H9 (cell line): ENCODE measurements at regions not wholly inside any gene's neighbourhood (a gene's known extent, or its start where the extent isn't known, plus 50 kb on each side); places are given as distances from the start of the nearest gene placed in this dataset.

Source experiments
- DNase-seq: peaks from one replicate; pipeline ENCODE4 v3.0.0-alpha.2; 2017
- H2AFZ ChIP-seq: one replicate; pipeline ENCODE4 v1.6.1; 2013; ENCODE audit warnings: mild to moderate bottlenecking, low read length, control low read depth, moderate library complexity
- H2AK5ac ChIP-seq: 2 replicates; pipeline ENCODE4 v1.6.1; 2013; ENCODE audit warnings: low read length, control low read depth, mixed read lengths; ENCODE audit not compliant: insufficient read length
- H2BK120ac ChIP-seq: one replicate; pipeline ENCODE4 v1.6.1; 2013; ENCODE audit warnings: low read depth, mild to moderate bottlenecking, low read length, control low read depth, inconsistent platforms; ENCODE audit not compliant: poor library complexity, severe bottlenecking
- H2BK12ac ChIP-seq: 2 replicates; pipeline ENCODE4 v1.6.1; 2013; ENCODE audit warnings: low read length, control low read depth, mixed read lengths, low read depth; ENCODE audit not compliant: insufficient read length
- H2BK15ac ChIP-seq: 2 replicates; pipeline ENCODE4 v1.6.1; 2013; ENCODE audit warnings: low read depth, low read length, control low read depth
- H2BK20ac ChIP-seq: one replicate; pipeline ENCODE4 v1.6.1; 2013; ENCODE audit warnings: low read depth, mild to moderate bottlenecking, low read length, control low read depth, inconsistent platforms; ENCODE audit not compliant: poor library complexity, severe bottlenecking
- H2BK5ac ChIP-seq: 2 replicates; pipeline ENCODE4 v1.6.1; 2013; ENCODE audit warnings: low read length, control low read depth, mixed read lengths; ENCODE audit not compliant: insufficient read length
- H3K14ac ChIP-seq: 2 replicates; pipeline ENCODE4 v1.6.1; 2013; ENCODE audit warnings: low read length, control low read depth; ENCODE audit not compliant: insufficient read depth
- H3K18ac ChIP-seq: 2 replicates; pipeline ENCODE4 v1.6.1; 2013; ENCODE audit warnings: low read depth, mild to moderate bottlenecking, mixed read lengths, low read length, control low read depth; ENCODE audit not compliant: insufficient read length
- H3K23ac ChIP-seq: 2 replicates; pipeline ENCODE4 v1.6.1; 2013; ENCODE audit warnings: low read length, control low read depth, mixed read lengths, low read depth; ENCODE audit not compliant: insufficient read length
- H3K23me2 ChIP-seq: 2 replicates; pipeline ENCODE4 v1.6.1; 2013; ENCODE audit warnings: low read depth, mild to moderate bottlenecking, mixed read lengths, low read length, control low read depth; ENCODE audit not compliant: insufficient read length, poor library complexity, severe bottlenecking
- H3K27ac ChIP-seq: 2 replicates; pipeline ENCODE4 v1.5.1; 2013; ENCODE audit warnings: low read length, control low read depth, mixed read lengths, low read depth; ENCODE audit not compliant: insufficient read length
- H3K27me3 ChIP-seq: 2 replicates; pipeline ENCODE4 v1.6.1; 2013; ENCODE audit warnings: low read length, control low read depth, inconsistent platforms; ENCODE audit not compliant: insufficient read depth
- H3K4ac ChIP-seq: 2 replicates; pipeline ENCODE4 v1.6.1; 2013; ENCODE audit warnings: low read depth, mild to moderate bottlenecking, control low read depth, inconsistent platforms, low read length, moderate library complexity
- H3K4me1 ChIP-seq: 2 replicates; pipeline ENCODE4 v1.6.1; 2013; ENCODE audit warnings: low read length, control low read depth, inconsistent platforms; ENCODE audit not compliant: insufficient read depth
- H3K4me2 ChIP-seq: 2 replicates; pipeline ENCODE4 v1.6.1; 2013; ENCODE audit warnings: low read length, control low read depth, mixed read lengths; ENCODE audit not compliant: insufficient read length, insufficient read depth
- H3K56ac ChIP-seq: 2 replicates; pipeline ENCODE4 v1.6.1; 2013; ENCODE audit warnings: low read depth, mild to moderate bottlenecking, mixed read lengths, low read length, control low read depth; ENCODE audit not compliant: insufficient read length
- H3K79me1 ChIP-seq: 2 replicates; pipeline ENCODE4 v1.6.1; 2013; ENCODE audit warnings: low read depth, mild to moderate bottlenecking, moderate library complexity, low read length, control low read depth, inconsistent platforms; ENCODE audit not compliant: insufficient read depth, poor library complexity, severe bottlenecking
- H3K79me2 ChIP-seq: 2 replicates; pipeline ENCODE4 v1.6.1; 2013; ENCODE audit warnings: low read length, control low read depth, inconsistent platforms; ENCODE audit not compliant: insufficient read depth
- H3K9ac ChIP-seq: 2 replicates; pipeline ENCODE4 v1.6.1; 2013; ENCODE audit warnings: low read length, control low read depth, mixed read lengths; ENCODE audit not compliant: insufficient read length; ENCODE audit errors: extremely low read depth
- H3K9me3 ChIP-seq: one replicate; pipeline ENCODE4 v1.6.1; 2013; ENCODE audit warnings: low read depth, low read length, inconsistent platforms; ENCODE audit not compliant: control insufficient read depth
- H3T11ph ChIP-seq: one replicate; pipeline ENCODE4 v1.6.1; 2013; ENCODE audit warnings: mild to moderate bottlenecking, low read length, control low read depth, inconsistent platforms
- H4K20me1 ChIP-seq: one replicate; pipeline ENCODE4 v1.6.1; 2013; ENCODE audit not compliant: control insufficient read depth, insufficient read length, insufficient read depth
- H4K5ac ChIP-seq: 2 replicates; pipeline ENCODE4 v1.6.1; 2013; ENCODE audit warnings: low read depth, mild to moderate bottlenecking, mixed read lengths, low read length, control low read depth; ENCODE audit not compliant: insufficient read length
- H4K8ac ChIP-seq: replicated peaks from 2 replicates; pipeline ENCODE4 v1.6.1; 2013; ENCODE audit warnings: low read length, control low read depth, mixed read lengths, low read depth; ENCODE audit not compliant: insufficient read length
- H4K91ac ChIP-seq: 2 replicates; pipeline ENCODE4 v1.6.1; 2013; ENCODE audit warnings: low read depth, mild to moderate bottlenecking, moderate library complexity, mixed read lengths, low read length, control low read depth; ENCODE audit not compliant: insufficient read length
- H3K27ac Mint-ChIP-seq, 3 experiments: 2 replicates in 2 of 3; 3 replicates in 1 of 3; pipeline ENCODE4 v1.8.0; 2020 to 2021; ENCODE audit warnings: mixed read lengths in 3 of 3, mild to moderate bottlenecking in 1 of 3, moderate library complexity in 1 of 3
- H3K27me3 Mint-ChIP-seq: 2 replicates; pipeline ENCODE4 v1.8.0; 2021; ENCODE audit warnings: low read depth, mild to moderate bottlenecking, moderate library complexity, mixed read lengths
- H3K36me3 Mint-ChIP-seq, 3 experiments: 2 replicates in 2 of 3; 3 replicates in 1 of 3; pipeline ENCODE4 v1.8.0; 2020 to 2021; ENCODE audit warnings: low read depth in 3 of 3, mixed read lengths in 3 of 3; ENCODE audit not compliant: insufficient read depth in 1 of 3
- H3K4me1 Mint-ChIP-seq, 2 experiments: 2 replicates each; pipeline ENCODE4 v1.8.0; 2020; ENCODE audit warnings: mixed read lengths in 2 of 2
- H3K4me3 Mint-ChIP-seq, 2 experiments: 2 replicates in 1 of 2; 3 replicates in 1 of 2; pipeline ENCODE4 v1.8.0; 2020 to 2021; ENCODE audit warnings: mild to moderate bottlenecking in 2 of 2, mixed read lengths in 2 of 2, moderate library complexity in 1 of 2
- H3K9me3 Mint-ChIP-seq, 2 experiments: 2 replicates in 1 of 2; 3 replicates in 1 of 2; pipeline ENCODE4 v1.8.0; 2020; ENCODE audit warnings: mild to moderate bottlenecking in 2 of 2, mixed read lengths in 2 of 2, moderate library complexity in 1 of 2
- WGBS: extraction: QIAGEN DNeasy Blood & Tissue Kit; methylation state at CpG from one replicate; pipeline ENCODE4 v1.1.7; 2013; ENCODE audit warnings: missing lambda C conversion rate, low lambda C conversion rate, mixed read lengths; ENCODE audit not compliant: insufficient read length; ENCODE audit errors: extremely low coverage; 5-methylcytosine and 5-hydroxymethylcytosine counted together
- TF ChIP-seq, protein P1 (sequence below): fragments of 200-600 bp; sonication (generic); conservative IDR thresholded peaks from 3 replicates; pipeline ENCODE4 v1.8.0; 2021; ENCODE audit warnings: antibody characterized with exemption, mild to moderate bottlenecking

- Histone ChIP-seq H4K20me1 (no peaks in the 10 kb centered on the region), H4K5ac (no peak overlapping the region), H3K27me3 (no peaks in the 10 kb centered on the region; the same call in 1 of the 2 replicates), H3K18ac (no peak overlapping the region), H2BK15ac (no peak overlapping the region), H3K4ac (no peak overlapping the region), H2BK120ac (no peak overlapping the region), H3K4me1 (no peaks in the 10 kb centered on the region), H2BK5ac (no peak overlapping the region), H2AK5ac (no peak overlapping the region), H4K8ac (no peak overlapping the region), H3T11ph (no peak overlapping the region), H2BK20ac (no peak overlapping the region), H3K9me3 (no peaks in the 10 kb centered on the region), H3K23ac (no peak overlapping the region), H4K91ac (no peak overlapping the region), H3K4me2 (no peak overlapping the region), H3K27ac (no peak overlapping the region), H3K9ac (no peak overlapping the region), H3K23me2 (no peaks in the 10 kb centered on the region), H3K56ac (no peak overlapping the region), H2AFZ (no peak overlapping the region), H3K14ac (no peak overlapping the region), H2BK12ac (no peak overlapping the region), H3K79me2 (no peaks in the 10 kb centered on the region), H3K79me1 (no peaks in the 10 kb centered on the region)
- Mint-ChIP-seq H3K4me1 (peaks cover 8% of the 10 kb centered on the region in 2 experiments), H3K27me3 (peaks cover 86% of the 10 kb centered on the region), H3K36me3 (no peaks in the 10 kb centered on the region), H3K9me3 (peaks cover 0 to 2% of the 10 kb centered on the region in 2 experiments; a peak in 1 of 5 replicates), H3K4me3 (no peak overlapping the region), H3K27ac (no peak overlapping the region; a peak in 1 of 7 replicates)
- no CpG with 5 or more reads among the region's 4 CpGs for WGBS
- no peak for DNase-seq
- TF ChIP-seq, protein P1, sequence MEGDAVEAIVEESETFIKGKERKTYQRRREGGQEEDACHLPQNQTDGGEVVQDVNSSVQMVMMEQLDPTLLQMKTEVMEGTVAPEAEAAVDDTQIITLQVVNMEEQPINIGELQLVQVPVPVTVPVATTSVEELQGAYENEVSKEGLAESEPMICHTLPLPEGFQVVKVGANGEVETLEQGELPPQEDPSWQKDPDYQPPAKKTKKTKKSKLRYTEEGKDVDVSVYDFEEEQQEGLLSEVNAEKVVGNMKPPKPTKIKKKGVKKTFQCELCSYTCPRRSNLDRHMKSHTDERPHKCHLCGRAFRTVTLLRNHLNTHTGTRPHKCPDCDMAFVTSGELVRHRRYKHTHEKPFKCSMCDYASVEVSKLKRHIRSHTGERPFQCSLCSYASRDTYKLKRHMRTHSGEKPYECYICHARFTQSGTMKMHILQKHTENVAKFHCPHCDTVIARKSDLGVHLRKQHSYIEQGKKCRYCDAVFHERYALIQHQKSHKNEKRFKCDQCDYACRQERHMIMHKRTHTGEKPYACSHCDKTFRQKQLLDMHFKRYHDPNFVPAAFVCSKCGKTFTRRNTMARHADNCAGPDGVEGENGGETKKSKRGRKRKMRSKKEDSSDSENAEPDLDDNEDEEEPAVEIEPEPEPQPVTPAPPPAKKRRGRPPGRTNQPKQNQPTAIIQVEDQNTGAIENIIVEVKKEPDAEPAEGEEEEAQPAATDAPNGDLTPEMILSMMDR = no peak
Observed at GRCh38 chr9:1738511-1739100, 276.5 kb upstream of the SMARCA2 start.
